GM12878 (cell line): ENCODE measurements at regions not wholly inside any gene's neighbourhood (a gene's known extent, or its start where the extent isn't known, plus 50 kb on each side); places are given as distances from the start of the nearest gene placed in this dataset.

ENCODE experiments used
- ATAC-seq: fragments of 200-7000 bp; cut with Tn5 transposase; 3 replicates; pipeline ENCODE4 v1.9.1; 2020; ENCODE audit warnings: mild to moderate bottlenecking, moderate library complexity
- BruUV-seq: library from RNA; stranded (reverse); fragments of 400-500 nt; replicated peaks from 2 replicates; lab custom pipeline; 2021; lab: Mats Ljungman, UMichigan
- CTCF ChIA-PET: fragments of 300-600 bp; sonication (Branson Sonifier 250); formaldehyde crosslinking; extraction: SDS; loops from one replicate; lab custom pipeline; 2021; ENCODE audit warnings: inconsistent platforms; lab: Yijun Ruan, JAX
- POLR2A ChIA-PET: fragments of 350-600 bp; formaldehyde crosslinking; extraction: SDS; loops from one replicate; lab custom pipeline; 2021; ENCODE audit warnings: inconsistent platforms; lab: Charles Lee
- RAD21 ChIA-PET: fragments of 300-600 bp; sonication (Branson Sonifier 250); formaldehyde crosslinking; loops from one replicate; lab custom pipeline; 2023; ENCODE audit warnings: antibody characterized with exemption; ENCODE audit not compliant: unreplicated experiment; lab: Charles Lee
- SMC1A ChIA-PET: fragments of 300-600 bp; sonication (Branson Sonifier 250); formaldehyde crosslinking; loops from one replicate; lab custom pipeline; 2023; ENCODE audit not compliant: unreplicated experiment, uncharacterized antibody; lab: Charles Lee
- DNase-seq: peaks from one replicate; pipeline ENCODE4 v3.0.0-alpha.2; 2011; ENCODE audit warnings: low read depth, low spot score
- FAIRE-seq: peaks from 3 replicates; lab custom pipeline; 2011; peaks lifted over from hg19 to GRCh38; lab: Jason Lieb, UNC
- H2AFZ ChIP-seq: 2 replicates; pipeline ENCODE4 v1.6.0; 2011; ENCODE audit warnings: low read depth, low read length, control low read depth; ENCODE audit not compliant: control insufficient read depth
- H3K27ac ChIP-seq: 2 replicates; pipeline ENCODE4 v1.5.1; 2011; ENCODE audit warnings: control low read depth; ENCODE audit not compliant: control insufficient read depth, insufficient read depth
- H3K27me3 ChIP-seq, 2 experiments: replicated peaks in 1 of 2; 2 replicates each; pipeline versions ENCODE4 v1.6.0 to v1.6.1; 2011; ENCODE audit warnings: low read length in 1 of 2; ENCODE audit not compliant: control insufficient read depth in 2 of 2, insufficient read depth in 2 of 2
- H3K36me3 ChIP-seq, 2 experiments: 2 replicates each; pipeline ENCODE4 v1.5.1; 2011; ENCODE audit warnings: low read length in 1 of 2; ENCODE audit not compliant: control insufficient read depth in 2 of 2, insufficient read depth in 2 of 2
- H3K4me1 ChIP-seq: 2 replicates; pipeline ENCODE4 v1.6.1; 2011; ENCODE audit warnings: mild to moderate bottlenecking, low read length, moderate library complexity, mixed read lengths; ENCODE audit not compliant: control insufficient read depth, insufficient read depth
- H3K4me2 ChIP-seq: 2 replicates; pipeline ENCODE4 v1.6.0; 2011; ENCODE audit warnings: control low read depth; ENCODE audit not compliant: control insufficient read depth, insufficient read depth
- H3K4me3 ChIP-seq: fragments of 200-600 bp; sonication (generic); 2 replicates; pipeline ENCODE4 v1.5.1; 2016
- H3K79me2 ChIP-seq: 2 replicates; pipeline ENCODE4 v1.6.0; 2011; ENCODE audit warnings: low read length; ENCODE audit not compliant: control insufficient read depth, insufficient read depth
- H3K9ac ChIP-seq: 2 replicates; pipeline ENCODE4 v1.8.0; 2011; ENCODE audit warnings: low read length, control low read depth, mixed read lengths; ENCODE audit not compliant: control insufficient read depth, insufficient read depth
- H3K9me3 ChIP-seq: replicated peaks from 3 replicates; pipeline ENCODE4 v1.5.1; 2011; ENCODE audit warnings: mild to moderate bottlenecking, low read length; ENCODE audit not compliant: control insufficient read depth, insufficient read depth
- H4K20me1 ChIP-seq: 2 replicates; pipeline ENCODE4 v1.6.0; 2011; ENCODE audit not compliant: control insufficient read depth, insufficient read depth
- BCL11A ChIP-seq: IDR thresholded peaks from 2 replicates; pipeline ENCODE4 v1.6.1; 2011; ENCODE audit warnings: low read depth, low read length
- BCL3 ChIP-seq: IDR thresholded peaks from 2 replicates; pipeline ENCODE4 v1.6.1; 2011; ENCODE audit warnings: borderline replicate concordance, low read depth, mild to moderate bottlenecking, moderate library complexity, low read length; ENCODE audit not compliant: insufficient read depth, poor library complexity, severe bottlenecking
- CEBPZ ChIP-seq: fragments of 150-350 bp; IDR thresholded peaks from 2 replicates; pipeline ENCODE4 v1.6.1; 2016; ENCODE audit warnings: low read depth, low read length
- CHD1 ChIP-seq: IDR thresholded peaks from 2 replicates; pipeline ENCODE4 v1.6.1; 2012; ENCODE audit warnings: low read depth, low read length, improper control_type of control experiment
- ELK1 ChIP-seq: IDR thresholded peaks from 2 replicates; pipeline ENCODE4 v1.6.1; 2012; ENCODE audit warnings: low read depth, low read length, improper control_type of control experiment
- EZH2 ChIP-seq: IDR thresholded peaks from 2 replicates; pipeline ENCODE4 v1.6.1; 2012; ENCODE audit warnings: low read depth, mild to moderate bottlenecking, control low read depth, inconsistent platforms, low read length, borderline replicate concordance; ENCODE audit not compliant: control insufficient read depth
- HDGF ChIP-seq: fragments of 450-650 bp; IDR thresholded peaks from 2 replicates; pipeline ENCODE4 v1.6.1; 2016; ENCODE audit warnings: antibody characterized with exemption
- JUNB ChIP-seq: IDR thresholded peaks from 2 replicates; pipeline ENCODE4 v1.6.1; 2016; ENCODE audit warnings: antibody characterized with exemption, mild to moderate bottlenecking
- MAX ChIP-seq: IDR thresholded peaks from 2 replicates; pipeline ENCODE4 v1.6.1; 2012; ENCODE audit warnings: low read depth, low read length, improper control_type of control experiment
- MYC ChIP-seq: IDR thresholded peaks from 2 replicates; pipeline ENCODE4 v1.6.1; 2011; ENCODE audit warnings: mild to moderate bottlenecking, low read length, moderate library complexity, inconsistent platforms; ENCODE audit not compliant: insufficient read depth, insufficient replicate concordance, insufficient read length, severe bottlenecking
- PAX8 ChIP-seq: fragments of 450-650 bp; IDR thresholded peaks from 2 replicates; pipeline ENCODE4 v1.6.1; 2017; ENCODE audit warnings: mild to moderate bottlenecking, moderate library complexity
- POLR2A ChIP-seq: IDR thresholded peaks from 2 replicates; pipeline ENCODE4 v1.6.1; 2011; ENCODE audit warnings: low read depth, mild to moderate bottlenecking, low read length
- RELB ChIP-seq: fragments of 450-650 bp; IDR thresholded peaks from 2 replicates; pipeline ENCODE4 v1.6.1; 2017; ENCODE audit warnings: low read depth, mild to moderate bottlenecking, moderate library complexity
- SMC3 ChIP-seq: IDR thresholded peaks from 2 replicates; pipeline ENCODE4 v1.6.1; 2011; ENCODE audit warnings: low read length, improper control_type of control experiment, borderline replicate concordance
- SREBF1 ChIP-seq: IDR thresholded peaks from 2 replicates; pipeline ENCODE4 v1.6.1; 2012; ENCODE audit warnings: mild to moderate bottlenecking, low read length
- TAF1 ChIP-seq: IDR thresholded peaks from 2 replicates; pipeline ENCODE4 v1.6.1; 2011; ENCODE audit warnings: mild to moderate bottlenecking, low read depth, low read length, borderline replicate concordance
- ZZZ3 ChIP-seq: IDR thresholded peaks from 2 replicates; pipeline ENCODE4 v1.6.1; 2011; ENCODE audit warnings: low read depth; ENCODE audit not compliant: control insufficient read depth, insufficient read length
- WGBS: methylation state at CpG from one replicate; pipeline ENCODE4 v1.1.6; 2016; ENCODE audit warnings: low lambda C conversion rate; ENCODE audit not compliant: insufficient replicate concordance, insufficient coverage; ENCODE audit errors: missing lambda C conversion rate; 5-methylcytosine and 5-hydroxymethylcytosine counted together
- in situ Hi-C: fragments of 300-500 bp; cut with MboI; formaldehyde crosslinking; loops from 9 replicates; pipeline ENCODE4 v1.14.3; 2018; ENCODE audit warnings: mixed read lengths
- intact Hi-C: fragments of 100-400 bp; cut with micrococcal nuclease; formaldehyde crosslinking; loops from one replicate; pipeline ENCODE4 v1.14.2; 2022; ENCODE audit not compliant: unreplicated experiment

- intact Hi-C loops: no loop called here
- ChIA-PET POLR2A (no interaction called here), RAD21 (no interaction called here), SMC1A (no interaction called here), CTCF (interaction anchor here (1.2 kb wide), 1 partner anchor 10 kb away, joined by 3 read pairs; no protein-coding TSS in a partner anchor)
- H3K27me3 ChIP-seq: no peaks in the 10 kb centered on the region
- H3K4me3 ChIP-seq: no peak overlapping the region
- no peaks in the 10 kb centered on the region for H3K4me1 ChIP-seq
- H4K20me1 ChIP-seq: no peaks in the 10 kb centered on the region
- no peaks in the 10 kb centered on the region for H3K79me2 ChIP-seq
- H2AFZ ChIP-seq: no peak overlapping the region
- no peak overlapping the region for H3K27ac ChIP-seq
- TF ChIP-seq MYC (no peak), SMC3 (no peak), TAF1 (no peak), PAX8 (no peak), JUNB (no peak), CHD1 (no peak), SREBF1 (no peak), ELK1 (no peak), MAX (no peak), HDGF (no peak), EZH2 (no peak), ZZZ3 (no peak), RELB (no peak), POLR2A (no peak), BCL3 (no peak), BCL11A (no peak), CEBPZ (no peak)
- no peak for FAIRE-seq
- H3K4me2 ChIP-seq: no peak overlapping the region
- no TSS peak for BruUV-seq
- H3K9ac ChIP-seq: no peak overlapping the region
- in situ Hi-C loops: no loop called here
- DNase-seq: no peak
- H3K9me3 ChIP-seq: no peaks in the 10 kb centered on the region
- 0% methylated on average over 1 of the region's 1 CpG for WGBS
- H3K36me3 ChIP-seq: no peaks in the 10 kb centered on the region
- ATAC-seq: no peak
These were observed 161.5 kb downstream of the PRDM13 start for GRCh38 chr6:99768166-99768565.
